ENCODE measurements at regions not wholly inside any gene's neighbourhood (a gene's known extent, or its start where the extent isn't known, plus 50 kb on each side); places are given as distances from the start of the nearest gene placed in this dataset.

GRCh38 chr10:121222842-121223241 lies 371.7 kb downstream of the WDR11 start:
- H3K9me3 ChIP-seq (ENCODE audit: low read length): no peaks in the 10 kb centered on the region
- H3K9me2 ChIP-seq (ENCODE audit: insufficient read depth, low read length): no peaks in the 10 kb centered on the region
- H3K27ac ChIP-seq (ENCODE audit: low read length): no peak overlapping the region
- no peaks in the 10 kb centered on the region for H3F3A ChIP-seq (ENCODE audit: insufficient read depth, low read length, poor library complexity, severe bottlenecking)
- TF ChIP-seq MXI1 (conservative IDR thresholded peaks at IDR 0.05; ENCODE audit: poor library complexity, severe bottlenecking) (no peak), RAD21 (conservative IDR thresholded peaks at IDR 0.05) (no peak), SMC3 (conservative IDR thresholded peaks at IDR 0.05; ENCODE audit: poor library complexity) (no peak), POLR2AphosphoS5 (IDR thresholded peaks at IDR 0.05) (no peak), EP300 (conservative IDR thresholded peaks at IDR 0.05; ENCODE audit: poor library complexity, severe bottlenecking) (no peak), EZH2 (IDR thresholded peaks at IDR 0.05; ENCODE audit: borderline replicate concordance, insufficient read depth, low read length, poor library complexity, severe bottlenecking) (no peak), TAF1 (IDR thresholded peaks at IDR 0.05; ENCODE audit: low read depth) (no peak)
- TF ChIP-seq, protein P1, sequence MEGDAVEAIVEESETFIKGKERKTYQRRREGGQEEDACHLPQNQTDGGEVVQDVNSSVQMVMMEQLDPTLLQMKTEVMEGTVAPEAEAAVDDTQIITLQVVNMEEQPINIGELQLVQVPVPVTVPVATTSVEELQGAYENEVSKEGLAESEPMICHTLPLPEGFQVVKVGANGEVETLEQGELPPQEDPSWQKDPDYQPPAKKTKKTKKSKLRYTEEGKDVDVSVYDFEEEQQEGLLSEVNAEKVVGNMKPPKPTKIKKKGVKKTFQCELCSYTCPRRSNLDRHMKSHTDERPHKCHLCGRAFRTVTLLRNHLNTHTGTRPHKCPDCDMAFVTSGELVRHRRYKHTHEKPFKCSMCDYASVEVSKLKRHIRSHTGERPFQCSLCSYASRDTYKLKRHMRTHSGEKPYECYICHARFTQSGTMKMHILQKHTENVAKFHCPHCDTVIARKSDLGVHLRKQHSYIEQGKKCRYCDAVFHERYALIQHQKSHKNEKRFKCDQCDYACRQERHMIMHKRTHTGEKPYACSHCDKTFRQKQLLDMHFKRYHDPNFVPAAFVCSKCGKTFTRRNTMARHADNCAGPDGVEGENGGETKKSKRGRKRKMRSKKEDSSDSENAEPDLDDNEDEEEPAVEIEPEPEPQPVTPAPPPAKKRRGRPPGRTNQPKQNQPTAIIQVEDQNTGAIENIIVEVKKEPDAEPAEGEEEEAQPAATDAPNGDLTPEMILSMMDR (IDR thresholded peaks at IDR 0.05; ENCODE audit: poor library complexity, severe bottlenecking): no peak
- TF ChIP-seq, protein P2, sequence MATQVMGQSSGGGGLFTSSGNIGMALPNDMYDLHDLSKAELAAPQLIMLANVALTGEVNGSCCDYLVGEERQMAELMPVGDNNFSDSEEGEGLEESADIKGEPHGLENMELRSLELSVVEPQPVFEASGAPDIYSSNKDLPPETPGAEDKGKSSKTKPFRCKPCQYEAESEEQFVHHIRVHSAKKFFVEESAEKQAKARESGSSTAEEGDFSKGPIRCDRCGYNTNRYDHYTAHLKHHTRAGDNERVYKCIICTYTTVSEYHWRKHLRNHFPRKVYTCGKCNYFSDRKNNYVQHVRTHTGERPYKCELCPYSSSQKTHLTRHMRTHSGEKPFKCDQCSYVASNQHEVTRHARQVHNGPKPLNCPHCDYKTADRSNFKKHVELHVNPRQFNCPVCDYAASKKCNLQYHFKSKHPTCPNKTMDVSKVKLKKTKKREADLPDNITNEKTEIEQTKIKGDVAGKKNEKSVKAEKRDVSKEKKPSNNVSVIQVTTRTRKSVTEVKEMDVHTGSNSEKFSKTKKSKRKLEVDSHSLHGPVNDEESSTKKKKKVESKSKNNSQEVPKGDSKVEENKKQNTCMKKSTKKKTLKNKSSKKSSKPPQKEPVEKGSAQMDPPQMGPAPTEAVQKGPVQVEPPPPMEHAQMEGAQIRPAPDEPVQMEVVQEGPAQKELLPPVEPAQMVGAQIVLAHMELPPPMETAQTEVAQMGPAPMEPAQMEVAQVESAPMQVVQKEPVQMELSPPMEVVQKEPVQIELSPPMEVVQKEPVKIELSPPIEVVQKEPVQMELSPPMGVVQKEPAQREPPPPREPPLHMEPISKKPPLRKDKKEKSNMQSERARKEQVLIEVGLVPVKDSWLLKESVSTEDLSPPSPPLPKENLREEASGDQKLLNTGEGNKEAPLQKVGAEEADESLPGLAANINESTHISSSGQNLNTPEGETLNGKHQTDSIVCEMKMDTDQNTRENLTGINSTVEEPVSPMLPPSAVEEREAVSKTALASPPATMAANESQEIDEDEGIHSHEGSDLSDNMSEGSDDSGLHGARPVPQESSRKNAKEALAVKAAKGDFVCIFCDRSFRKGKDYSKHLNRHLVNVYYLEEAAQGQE (IDR thresholded peaks at IDR 0.05; ENCODE audit: borderline replicate concordance): no peak
- no peaks in the 10 kb centered on the region for H3K27me3 ChIP-seq (ENCODE audit: insufficient read depth, low read depth, low read length)
- H3K79me2 ChIP-seq (replicated peaks; ENCODE audit: insufficient read depth, low read length): no peaks in the 10 kb centered on the region
- H3K4me3 ChIP-seq (ENCODE audit: low read length): no peak overlapping the region
- no peaks in the 10 kb centered on the region for H3K36me3 ChIP-seq (ENCODE audit: insufficient read depth, low read length)
- no peak overlapping the region for H3K9ac ChIP-seq (ENCODE audit: low read length)
- no peaks in the 10 kb centered on the region for H4K20me1 ChIP-seq (ENCODE audit: insufficient read depth)
- H3K4me2 ChIP-seq (ENCODE audit: low read length): no peak overlapping the region
- no peak overlapping the region for H2AFZ ChIP-seq (ENCODE audit: low read depth, low read length)

DNA sequence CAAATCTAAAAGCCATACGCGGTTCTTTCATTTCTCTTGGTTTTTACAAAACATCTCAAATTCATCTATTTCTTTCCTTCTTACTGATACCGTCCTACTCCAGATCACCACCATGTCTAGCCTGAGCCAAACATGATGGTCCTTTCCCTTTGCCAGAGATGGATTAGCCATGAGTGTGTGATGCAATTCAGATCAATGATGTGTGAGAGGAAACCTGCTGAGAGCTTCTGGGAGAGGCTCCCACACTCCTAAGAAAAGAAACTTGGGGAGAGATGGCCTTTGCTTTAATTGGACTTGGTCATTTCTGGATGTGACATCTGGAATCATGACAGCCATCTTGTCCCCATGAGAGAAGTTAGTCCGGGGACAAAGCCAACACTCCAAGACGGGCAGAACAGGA lies 367.2 kb downstream of the FGFR2 start:
- TF ChIP-seq TAF1 (IDR thresholded peaks at IDR 0.05; ENCODE audit: low read depth) (no peak), MXI1 (conservative IDR thresholded peaks at IDR 0.05; ENCODE audit: poor library complexity, severe bottlenecking) (no peak), POLR2AphosphoS5 (IDR thresholded peaks at IDR 0.05) (no peak), EP300 (conservative IDR thresholded peaks at IDR 0.05; ENCODE audit: poor library complexity, severe bottlenecking) (no peak), EZH2 (IDR thresholded peaks at IDR 0.05; ENCODE audit: borderline replicate concordance, insufficient read depth, low read length, poor library complexity, severe bottlenecking) (no peak), RAD21 (conservative IDR thresholded peaks at IDR 0.05) (no peak), SMC3 (conservative IDR thresholded peaks at IDR 0.05; ENCODE audit: poor library complexity) (no peak)
- TF ChIP-seq, protein P1 (IDR thresholded peaks at IDR 0.05; ENCODE audit: poor library complexity, severe bottlenecking): no peak
- TF ChIP-seq, protein P2 (IDR thresholded peaks at IDR 0.05; ENCODE audit: borderline replicate concordance): no peak
- Histone ChIP-seq H3K4me3 (ENCODE audit: low read length) (no peak overlapping the region), H3K9me2 (ENCODE audit: insufficient read depth, low read length) (no peaks in the 10 kb centered on the region), H3F3A (ENCODE audit: insufficient read depth, low read length, poor library complexity, severe bottlenecking) (no peaks in the 10 kb centered on the region), H3K4me2 (ENCODE audit: low read length) (no peak overlapping the region), H3K9ac (ENCODE audit: low read length) (no peak overlapping the region), H4K20me1 (ENCODE audit: insufficient read depth) (no peaks in the 10 kb centered on the region), H3K27me3 (ENCODE audit: insufficient read depth, low read depth, low read length) (no peaks in the 10 kb centered on the region), H2AFZ (ENCODE audit: low read depth, low read length) (no peak overlapping the region), H3K36me3 (ENCODE audit: insufficient read depth, low read length) (no peaks in the 10 kb centered on the region), H3K79me2 (replicated peaks; ENCODE audit: insufficient read depth, low read length) (no peaks in the 10 kb centered on the region), H3K27ac (ENCODE audit: low read length) (no peak overlapping the region), H3K9me3 (ENCODE audit: low read length) (no peaks in the 10 kb centered on the region)
